ENCODE measurements at regions not wholly inside any gene's neighbourhood (a gene's known extent, or its start where the extent isn't known, plus 50 kb on each side); places are given as distances from the start of the nearest gene placed in this dataset.

- H2AFZ ChIP-seq (ENCODE audit: low read depth, low read length): no peak overlapping the region
- no peaks in the 10 kb centered on the region for H3K27me3 ChIP-seq (ENCODE audit: insufficient read depth, low read length)
- DNase-seq (ENCODE audit: low read depth) (no peak), FAIRE-seq (no peak)
- H3K27ac Mint-ChIP-seq (ENCODE audit: unreplicated experiment): no peak overlapping the region
- H3K36me3 ChIP-seq (ENCODE audit: insufficient read depth, low read length): no peaks in the 10 kb centered on the region
- H3K4me3 ChIP-seq (ENCODE audit: insufficient read depth, low read depth, low read length): no peak overlapping the region
- H4K20me1 ChIP-seq (ENCODE audit: insufficient read depth, low read length): no peaks in the 10 kb centered on the region
- no peaks in the 10 kb centered on the region for H3K36me3 Mint-ChIP-seq (ENCODE audit: low read depth, unreplicated experiment)
- peaks cover 30% of the 10 kb centered on the region for H3K27me3 Mint-ChIP-seq (ENCODE audit: low read depth, unreplicated experiment)
- no peak overlapping the region for H3K4me2 ChIP-seq (ENCODE audit: low read length)
- no peaks in the 10 kb centered on the region for H3K4me1 ChIP-seq (ENCODE audit: insufficient read depth, low read length)
- TF ChIP-seq, protein P1, sequence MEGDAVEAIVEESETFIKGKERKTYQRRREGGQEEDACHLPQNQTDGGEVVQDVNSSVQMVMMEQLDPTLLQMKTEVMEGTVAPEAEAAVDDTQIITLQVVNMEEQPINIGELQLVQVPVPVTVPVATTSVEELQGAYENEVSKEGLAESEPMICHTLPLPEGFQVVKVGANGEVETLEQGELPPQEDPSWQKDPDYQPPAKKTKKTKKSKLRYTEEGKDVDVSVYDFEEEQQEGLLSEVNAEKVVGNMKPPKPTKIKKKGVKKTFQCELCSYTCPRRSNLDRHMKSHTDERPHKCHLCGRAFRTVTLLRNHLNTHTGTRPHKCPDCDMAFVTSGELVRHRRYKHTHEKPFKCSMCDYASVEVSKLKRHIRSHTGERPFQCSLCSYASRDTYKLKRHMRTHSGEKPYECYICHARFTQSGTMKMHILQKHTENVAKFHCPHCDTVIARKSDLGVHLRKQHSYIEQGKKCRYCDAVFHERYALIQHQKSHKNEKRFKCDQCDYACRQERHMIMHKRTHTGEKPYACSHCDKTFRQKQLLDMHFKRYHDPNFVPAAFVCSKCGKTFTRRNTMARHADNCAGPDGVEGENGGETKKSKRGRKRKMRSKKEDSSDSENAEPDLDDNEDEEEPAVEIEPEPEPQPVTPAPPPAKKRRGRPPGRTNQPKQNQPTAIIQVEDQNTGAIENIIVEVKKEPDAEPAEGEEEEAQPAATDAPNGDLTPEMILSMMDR (IDR thresholded peaks at IDR 0.05; ENCODE audit: insufficient read depth, low read depth, low read length): no peak
- no peak for TF ChIP-seq EZH2 (IDR thresholded peaks at IDR 0.05; ENCODE audit: insufficient read depth, low read length)
- no peak overlapping the region for H3K27ac ChIP-seq (ENCODE audit: low read depth, low read length)
- H3K9me3 ChIP-seq (ENCODE audit: insufficient read depth, low read depth, low read length): no peaks in the 10 kb centered on the region
- H3K9ac ChIP-seq (ENCODE audit: low read length): no peak overlapping the region
- H3K9me3 Mint-ChIP-seq (ENCODE audit: unreplicated experiment): no peaks in the 10 kb centered on the region
- peaks cover under 1% of the 10 kb centered on the region for H3K4me1 Mint-ChIP-seq (ENCODE audit: low read depth, unreplicated experiment)
- no peaks in the 10 kb centered on the region for H3K79me2 ChIP-seq (ENCODE audit: insufficient read depth, low read length)
- no peak overlapping the region for H3K4me3 Mint-ChIP-seq (ENCODE audit: unreplicated experiment)
These were observed 78.3 kb upstream of the LHX1 start for GRCh38 chr17:36859003-36859300.

DNA sequence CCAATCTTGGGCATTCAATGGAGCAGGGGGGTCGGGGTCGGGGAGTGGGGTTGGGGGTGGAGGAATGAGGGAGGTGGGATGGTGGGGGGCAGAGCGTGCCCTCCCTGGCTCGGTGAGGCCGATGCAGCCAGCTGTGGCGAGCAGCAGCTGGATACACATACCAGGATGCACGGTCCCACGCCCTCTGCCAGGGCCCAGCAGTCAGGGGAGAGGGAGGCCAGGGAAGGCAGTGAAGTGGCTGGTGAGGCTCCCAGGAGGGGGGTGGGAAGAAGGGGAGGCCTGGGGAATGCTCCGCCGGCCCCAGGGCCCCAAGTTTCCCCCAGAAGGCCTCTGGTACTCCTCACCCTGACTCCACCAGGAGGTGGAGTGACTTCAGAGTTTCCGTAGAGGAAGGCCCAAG is 77.6 kb upstream of the LHX1 start:
- Mint-ChIP-seq H3K4me3 (ENCODE audit: unreplicated experiment) (no peak overlapping the region), H3K4me1 (ENCODE audit: low read depth, unreplicated experiment) (no peaks in the 10 kb centered on the region), H3K27ac (ENCODE audit: unreplicated experiment) (no peak overlapping the region), H3K36me3 (ENCODE audit: low read depth, unreplicated experiment) (no peaks in the 10 kb centered on the region), H3K9me3 (ENCODE audit: unreplicated experiment) (no peaks in the 10 kb centered on the region), H3K27me3 (ENCODE audit: low read depth, unreplicated experiment) (peaks cover 34% of the 10 kb centered on the region)
- no peaks in the 10 kb centered on the region for H4K20me1 ChIP-seq (ENCODE audit: insufficient read depth, low read length)
- H3K27me3 ChIP-seq (ENCODE audit: insufficient read depth, low read length): peaks cover 2% of the 10 kb centered on the region
- FAIRE-seq: no peak
- no peak overlapping the region for H2AFZ ChIP-seq (ENCODE audit: low read depth, low read length)
- no peak for TF ChIP-seq EZH2 (IDR thresholded peaks at IDR 0.05; ENCODE audit: insufficient read depth, low read length)
- TF ChIP-seq, protein P1 (IDR thresholded peaks at IDR 0.05; ENCODE audit: insufficient read depth, low read depth, low read length): no peak
- H3K79me2 ChIP-seq (ENCODE audit: insufficient read depth, low read length): no peaks in the 10 kb centered on the region
- H3K36me3 ChIP-seq (ENCODE audit: insufficient read depth, low read length): no peaks in the 10 kb centered on the region
- H3K9me3 ChIP-seq (ENCODE audit: insufficient read depth, low read depth, low read length): no peaks in the 10 kb centered on the region
- no peak for DNase-seq (ENCODE audit: low read depth)
- no peak overlapping the region for H3K27ac ChIP-seq (ENCODE audit: low read depth, low read length)
- no peak overlapping the region for H3K4me2 ChIP-seq (ENCODE audit: low read length)
- no peaks in the 10 kb centered on the region for H3K4me1 ChIP-seq (ENCODE audit: insufficient read depth, low read length)
- no peak overlapping the region for H3K9ac ChIP-seq (ENCODE audit: low read length)
- no peak overlapping the region for H3K4me3 ChIP-seq (ENCODE audit: insufficient read depth, low read depth, low read length)

DNA sequence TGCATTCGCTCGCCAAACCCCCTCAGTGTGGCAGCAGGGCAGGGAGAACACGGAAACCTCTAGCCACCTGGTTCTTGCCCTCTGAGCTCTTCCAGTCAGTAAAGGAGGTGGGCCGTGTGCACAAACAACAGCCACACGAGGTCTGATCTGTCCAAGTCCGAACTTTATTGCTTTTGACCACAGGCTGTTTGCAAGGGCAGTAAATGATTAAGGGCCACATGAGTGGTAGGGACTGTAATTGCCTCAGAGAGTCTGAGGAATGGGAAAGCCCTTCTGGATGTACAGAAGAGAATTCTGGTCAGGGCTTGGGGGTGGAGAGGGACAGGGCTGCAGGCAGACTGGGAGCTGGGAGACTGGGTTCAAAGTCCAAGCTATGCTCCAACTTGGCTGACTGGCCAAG is 75.7 kb upstream of the LHX1 start:
- Histone ChIP-seq H3K79me2 (ENCODE audit: insufficient read depth, low read length) (no peaks in the 10 kb centered on the region), H3K27me3 (ENCODE audit: insufficient read depth, low read length) (peaks cover 2% of the 10 kb centered on the region), H2AFZ (ENCODE audit: low read depth, low read length) (no peak overlapping the region), H3K4me2 (ENCODE audit: low read length) (no peak overlapping the region), H3K4me3 (ENCODE audit: insufficient read depth, low read depth, low read length) (no peak overlapping the region), H3K27ac (ENCODE audit: low read depth, low read length) (no peak overlapping the region), H3K4me1 (ENCODE audit: insufficient read depth, low read length) (no peaks in the 10 kb centered on the region), H4K20me1 (ENCODE audit: insufficient read depth, low read length) (no peaks in the 10 kb centered on the region), H3K9ac (ENCODE audit: low read length) (no peak overlapping the region), H3K9me3 (ENCODE audit: insufficient read depth, low read depth, low read length) (no peaks in the 10 kb centered on the region), H3K36me3 (ENCODE audit: insufficient read depth, low read length) (no peaks in the 10 kb centered on the region)
- FAIRE-seq: no peak
- H3K27me3 Mint-ChIP-seq (ENCODE audit: low read depth, unreplicated experiment): peaks cover 43% of the 10 kb centered on the region
- H3K27ac Mint-ChIP-seq (ENCODE audit: unreplicated experiment): no peak overlapping the region
- peaks cover 3% of the 10 kb centered on the region for H3K4me1 Mint-ChIP-seq (ENCODE audit: low read depth, unreplicated experiment)
- H3K36me3 Mint-ChIP-seq (ENCODE audit: low read depth, unreplicated experiment): no peaks in the 10 kb centered on the region
- TF ChIP-seq, protein P1 (IDR thresholded peaks at IDR 0.05; ENCODE audit: insufficient read depth, low read depth, low read length): no peak
- no peak for TF ChIP-seq EZH2 (IDR thresholded peaks at IDR 0.05; ENCODE audit: insufficient read depth, low read length)
- H3K9me3 Mint-ChIP-seq (ENCODE audit: unreplicated experiment): no peaks in the 10 kb centered on the region
- DNase-seq (ENCODE audit: low read depth): no peak
- H3K4me3 Mint-ChIP-seq (ENCODE audit: unreplicated experiment): no peak overlapping the region
